Inflammatory macrophage treated with lipopolysaccharide for 4 hours (primary cell): ENCODE measurements at regions not wholly inside any gene's neighbourhood (a gene's known extent, or its start where the extent isn't known, plus 50 kb on each side); places are given as distances from the start of the nearest gene placed in this dataset.

Experiments used
- DNase-seq: peaks from one replicate; pipeline ENCODE4 v3.0.0-alpha.2; 2020

GRCh38 chr10:78915190-78915518 is 153.6 kb upstream of the ZMIZ1 start:
- DNase-seq = peak; percentile 55

GRCh38 chr10:78916227-78916626 is 152.5 kb upstream of the ZMIZ1 start:
- no peak for DNase-seq

GRCh38 chr10:78919181-78919966 is 149.4 kb upstream of the ZMIZ1 start:
- DNase-seq = no peak

GRCh38 chr10:78920011-78920410 is 148.8 kb upstream of the ZMIZ1 start:
- no peak for DNase-seq

GRCh38 chr10:78921895-78922294 is 146.9 kb upstream of the ZMIZ1 start:
- DNase-seq = no peak

GRCh38 chr10:78923647-78924318 is 145.0 kb upstream of the ZMIZ1 start:
- no peak for DNase-seq

- DNase-seq = no peak
These were observed 144.3 kb upstream of the ZMIZ1 start for GRCh38 chr10:78924319-78925003.

- no peak for DNase-seq
These were observed 143.5 kb upstream of the ZMIZ1 start for GRCh38 chr10:78925275-78925674.

GRCh38 chr10:78925800-78926319 is 142.9 kb upstream of the ZMIZ1 start:
- DNase-seq = peak; percentile 78

- DNase-seq = no peak
These were observed 141.3 kb upstream of the ZMIZ1 start for GRCh38 chr10:78927257-78927995.

GRCh38 chr10:78928330-78928729 is 140.4 kb upstream of the ZMIZ1 start:
- DNase-seq = no peak

GRCh38 chr10:78929541-78929940 is 139.2 kb upstream of the ZMIZ1 start:
- DNase-seq = peak; percentile 19

- no peak for DNase-seq
These were observed 137.3 kb upstream of the ZMIZ1 start for GRCh38 chr10:78931321-78932053.

GRCh38 chr10:78932054-78932386 is 136.7 kb upstream of the ZMIZ1 start:
- no peak for DNase-seq

GRCh38 chr10:78932861-78933260 is 135.9 kb upstream of the ZMIZ1 start:
- no peak for DNase-seq

- DNase-seq = no peak
These were observed 134.8 kb upstream of the ZMIZ1 start for GRCh38 chr10:78933828-78934531.

- peak; percentile 24 for DNase-seq
These were observed 134.3 kb upstream of the ZMIZ1 start for GRCh38 chr10:78934532-78934898.

- no peak for DNase-seq
These were observed 133.7 kb upstream of the ZMIZ1 start for GRCh38 chr10:78934994-78935602.

GRCh38 chr10:78935697-78936407 is 132.9 kb upstream of the ZMIZ1 start:
- no peak for DNase-seq

GRCh38 chr10:78936412-78937342 is 132.1 kb upstream of the ZMIZ1 start:
- DNase-seq = no peak
